HEK293T (cell line): ENCODE measurements at regions not wholly inside any gene's neighbourhood (a gene's known extent, or its start where the extent isn't known, plus 50 kb on each side); places are given as distances from the start of the nearest gene placed in this dataset.

Experiments
- ARNT ChIP-seq: fragments of 450-650 bp; IDR thresholded peaks from 2 replicates; pipeline ENCODE4 v1.6.1; 2017; ENCODE audit warnings: mild to moderate bottlenecking
- BHLHE40 ChIP-seq: fragments of 450-650 bp; IDR thresholded peaks from 2 replicates; pipeline ENCODE4 v1.6.1; 2016; ENCODE audit warnings: mild to moderate bottlenecking, moderate library complexity, borderline replicate concordance
- FOXA1 ChIP-seq: fragments of 450-650 bp; IDR thresholded peaks from 2 replicates; pipeline ENCODE4 v1.6.1; 2016; ENCODE audit warnings: mild to moderate bottlenecking
- FOXM1 ChIP-seq: fragments of 450-650 bp; IDR thresholded peaks from 2 replicates; pipeline ENCODE4 v1.6.1; 2017; ENCODE audit warnings: mild to moderate bottlenecking, borderline replicate concordance
- HDGF ChIP-seq: fragments of 450-650 bp; IDR thresholded peaks from 2 replicates; pipeline ENCODE4 v1.6.1; 2017; ENCODE audit warnings: antibody characterized with exemption, borderline replicate concordance
- LEF1 ChIP-seq: fragments of 450-650 bp; IDR thresholded peaks from 2 replicates; pipeline ENCODE4 v1.6.1; 2017; ENCODE audit warnings: mild to moderate bottlenecking, borderline replicate concordance
- NFRKB ChIP-seq: fragments of 450-650 bp; IDR thresholded peaks from 2 replicates; pipeline ENCODE4 v1.6.1; 2016; ENCODE audit warnings: mild to moderate bottlenecking, moderate library complexity
- SP1 ChIP-seq: fragments of 450-650 bp; IDR thresholded peaks from 2 replicates; pipeline ENCODE4 v1.6.1; 2017
- SUZ12 ChIP-seq: fragments of 450-650 bp; IDR thresholded peaks from 2 replicates; pipeline ENCODE4 v1.6.1; 2016; ENCODE audit warnings: mild to moderate bottlenecking
- TARDBP ChIP-seq: fragments of 450-650 bp; IDR thresholded peaks from 2 replicates; pipeline ENCODE4 v1.6.1; 2016
- ZNF384 ChIP-seq: fragments of 450-650 bp; IDR thresholded peaks from 2 replicates; pipeline ENCODE4 v1.6.1; 2016
- TF ChIP-seq, protein P1 (sequence below): fragments of 450-650 bp; IDR thresholded peaks from 2 replicates; pipeline ENCODE4 v1.6.1; 2016

- TF ChIP-seq, protein P1, sequence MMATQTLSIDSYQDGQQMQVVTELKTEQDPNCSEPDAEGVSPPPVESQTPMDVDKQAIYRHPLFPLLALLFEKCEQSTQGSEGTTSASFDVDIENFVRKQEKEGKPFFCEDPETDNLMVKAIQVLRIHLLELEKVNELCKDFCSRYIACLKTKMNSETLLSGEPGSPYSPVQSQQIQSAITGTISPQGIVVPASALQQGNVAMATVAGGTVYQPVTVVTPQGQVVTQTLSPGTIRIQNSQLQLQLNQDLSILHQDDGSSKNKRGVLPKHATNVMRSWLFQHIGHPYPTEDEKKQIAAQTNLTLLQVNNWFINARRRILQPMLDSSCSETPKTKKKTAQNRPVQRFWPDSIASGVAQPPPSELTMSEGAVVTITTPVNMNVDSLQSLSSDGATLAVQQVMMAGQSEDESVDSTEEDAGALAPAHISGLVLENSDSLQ = no peak
- no peak for TF ChIP-seq SP1
- TF ChIP-seq HDGF = no peak
- TF ChIP-seq FOXA1 = no peak
- TF ChIP-seq ZNF384 = no peak
- TF ChIP-seq ARNT = no peak
- no peak for TF ChIP-seq BHLHE40
- no peak for TF ChIP-seq TARDBP
- no peak for TF ChIP-seq FOXM1
- TF ChIP-seq LEF1 = no peak
- no peak for TF ChIP-seq SUZ12
- TF ChIP-seq NFRKB = no peak
Measured at GRCh38 chr13:22062478-22063205, 391.8 kb downstream of the FGF9 start.
